ENCODE measurements at regions not wholly inside any gene's neighbourhood (a gene's known extent, or its start where the extent isn't known, plus 50 kb on each side); places are given as distances from the start of the nearest gene placed in this dataset.
"Not testable (repeated sequence)": the region's sequence is repeated elsewhere in the genome, so short reads cannot be mapped to it uniquely, and the experiment has no call there.

GRCh38 chr10:28397229-28397628 lies 94.4 kb upstream of the MPP7 start:
- Histone ChIP-seq H2BK15ac (ENCODE audit: low read depth, poor library complexity, severe bottlenecking) (no peak overlapping the region), H2BK12ac (ENCODE audit: low read length in 2 of 2) (no peak overlapping the region), H4K8ac (ENCODE audit: low read length) (no peak overlapping the region), H3K4ac (ENCODE audit: low read depth in 1 of 2, low read length in 2 of 2) (no peak overlapping the region), H3K79me1 (replicated peaks; ENCODE audit: low read length, poor library complexity, severe bottlenecking) (no peaks in the 10 kb centered on the region), H2AK5ac (ENCODE audit: low read length, severe bottlenecking) (no peak overlapping the region), H3K27ac (ENCODE audit: low read length, poor library complexity, severe bottlenecking) (no peak overlapping the region), H3K18ac (ENCODE audit: low read depth in 1 of 2, low read length in 2 of 2) (no peak overlapping the region), H3K9me3 (ENCODE audit: control insufficient read depth, low read length) (no peaks in the 10 kb centered on the region), H3K4me1 (ENCODE audit: control insufficient read depth, insufficient read depth, low read depth, low read length) (no peaks in the 10 kb centered on the region), H3K9ac (ENCODE audit: low read length) (no peak overlapping the region), H3K4me2 (ENCODE audit: low read length, poor library complexity, severe bottlenecking) (no peak overlapping the region), H2BK120ac (ENCODE audit: low read depth, low read length) (no peak overlapping the region), H2AFZ (ENCODE audit: low read depth, low read length) (no peak overlapping the region), H3K27me3 (ENCODE audit: control insufficient read depth in 1 of 2, insufficient read depth in 1 of 2, low read length in 2 of 2) (peaks cover 2 to 11% of the 10 kb centered on the region in 2 experiments), H3K4me3 (ENCODE audit: insufficient read depth in 1 of 2, low read depth in 1 of 2, low read length in 2 of 2) (no peak overlapping the region), H3K23ac (ENCODE audit: low read length in 2 of 2) (no peak overlapping the region), H4K91ac (ENCODE audit: low read length) (no peak overlapping the region), H3K14ac (ENCODE audit: low read length in 2 of 2) (no peak overlapping the region), H2BK5ac (ENCODE audit: low read depth, low read length, poor library complexity, severe bottlenecking) (no peak overlapping the region), H3K36me3 (ENCODE audit: control insufficient read depth in 1 of 2, insufficient read depth in 2 of 2, low read depth in 1 of 2, low read length in 2 of 2) (no peaks in the 10 kb centered on the region)
- no peak for DNase-seq
- 86% methylated on average over 6 of the region's 6 CpGs for WGBS

GRCh38 chr10:28400176-28400575 lies 97.3 kb upstream of the MPP7 start:
- no peaks in the 10 kb centered on the region for H3K4me1 ChIP-seq (ENCODE audit: control insufficient read depth, insufficient read depth, low read depth, low read length)
- H2BK12ac ChIP-seq (ENCODE audit: low read length in 2 of 2): no peak overlapping the region
- H4K91ac ChIP-seq (ENCODE audit: low read length): no peak overlapping the region
- H3K9me3 ChIP-seq (ENCODE audit: control insufficient read depth, low read length): no peaks in the 10 kb centered on the region
- H3K27me3 ChIP-seq (ENCODE audit: control insufficient read depth in 1 of 2, insufficient read depth in 1 of 2, low read length in 2 of 2): peaks cover 3 to 11% of the 10 kb centered on the region in 2 experiments
- no peak overlapping the region for H3K18ac ChIP-seq (ENCODE audit: low read depth in 1 of 2, low read length in 2 of 2)
- no peak overlapping the region for H3K4me2 ChIP-seq (ENCODE audit: low read length, poor library complexity, severe bottlenecking)
- H2BK15ac ChIP-seq (ENCODE audit: low read depth, poor library complexity, severe bottlenecking): no peak overlapping the region
- H3K9ac ChIP-seq (ENCODE audit: low read length): no peak overlapping the region
- H3K79me1 ChIP-seq (replicated peaks; ENCODE audit: low read length, poor library complexity, severe bottlenecking): no peaks in the 10 kb centered on the region
- no peak overlapping the region for H2AFZ ChIP-seq (ENCODE audit: low read depth, low read length)
- 87% methylated on average over 4 of the region's 9 CpGs for WGBS
- H3K14ac ChIP-seq (ENCODE audit: low read length in 2 of 2): no peak overlapping the region
- no peak overlapping the region for H2BK120ac ChIP-seq (ENCODE audit: low read depth, low read length)
- no peak overlapping the region for H2AK5ac ChIP-seq (ENCODE audit: low read length, severe bottlenecking)
- H4K8ac ChIP-seq (ENCODE audit: low read length): no peak overlapping the region
- H2BK5ac ChIP-seq (ENCODE audit: low read depth, low read length, poor library complexity, severe bottlenecking): no peak overlapping the region
- no peak overlapping the region for H3K4me3 ChIP-seq (ENCODE audit: insufficient read depth in 1 of 2, low read depth in 1 of 2, low read length in 2 of 2)
- no peak overlapping the region for H3K27ac ChIP-seq (ENCODE audit: low read length, poor library complexity, severe bottlenecking)
- no peak for DNase-seq
- no peak overlapping the region for H3K4ac ChIP-seq (ENCODE audit: low read depth in 1 of 2, low read length in 2 of 2)
- no peak overlapping the region for H3K23ac ChIP-seq (ENCODE audit: low read length in 2 of 2)
- H3K36me3 ChIP-seq (ENCODE audit: control insufficient read depth in 1 of 2, insufficient read depth in 2 of 2, low read depth in 1 of 2, low read length in 2 of 2): no peaks in the 10 kb centered on the region

- Histone ChIP-seq H3K18ac (ENCODE audit: low read depth in 1 of 2, low read length in 2 of 2) (no peak overlapping the region), H4K91ac (ENCODE audit: low read length) (no peak overlapping the region), H2AFZ (ENCODE audit: low read depth, low read length) (no peak overlapping the region), H2BK5ac (ENCODE audit: low read depth, low read length, poor library complexity, severe bottlenecking) (no peak overlapping the region), H3K4me2 (ENCODE audit: low read length, poor library complexity, severe bottlenecking) (no peak overlapping the region), H2BK15ac (ENCODE audit: low read depth, poor library complexity, severe bottlenecking) (no peak overlapping the region), H3K36me3 (ENCODE audit: control insufficient read depth in 1 of 2, insufficient read depth in 2 of 2, low read depth in 1 of 2, low read length in 2 of 2) (no peaks in the 10 kb centered on the region), H3K4ac (ENCODE audit: low read depth in 1 of 2, low read length in 2 of 2) (no peak overlapping the region), H2BK12ac (ENCODE audit: low read length in 2 of 2) (no peak overlapping the region), H3K27me3 (ENCODE audit: control insufficient read depth in 1 of 2, insufficient read depth in 1 of 2, low read length in 2 of 2) (peaks cover 3 to 11% of the 10 kb centered on the region in 2 experiments), H3K27ac (ENCODE audit: low read length, poor library complexity, severe bottlenecking) (no peak overlapping the region), H3K23ac (ENCODE audit: low read length in 2 of 2) (no peak overlapping the region), H3K4me1 (ENCODE audit: control insufficient read depth, insufficient read depth, low read depth, low read length) (no peaks in the 10 kb centered on the region), H3K9ac (ENCODE audit: low read length) (no peak overlapping the region), H4K8ac (ENCODE audit: low read length) (no peak overlapping the region), H3K14ac (ENCODE audit: low read length in 2 of 2) (no peak overlapping the region), H3K9me3 (ENCODE audit: control insufficient read depth, low read length) (no peaks in the 10 kb centered on the region), H2AK5ac (ENCODE audit: low read length, severe bottlenecking) (no peak overlapping the region), H2BK120ac (ENCODE audit: low read depth, low read length) (no peak overlapping the region), H3K79me1 (replicated peaks; ENCODE audit: low read length, poor library complexity, severe bottlenecking) (no peaks in the 10 kb centered on the region), H3K4me3 (ENCODE audit: insufficient read depth in 1 of 2, low read depth in 1 of 2, low read length in 2 of 2) (no peak overlapping the region)
- WGBS: 96% methylated on average over 4 of the region's 5 CpGs
- no peak for DNase-seq
Observed at GRCh38 chr10:28400681-28401080, 97.8 kb upstream of the MPP7 start.

- H2BK120ac ChIP-seq (ENCODE audit: low read depth, low read length); H2BK15ac ChIP-seq (ENCODE audit: low read depth, poor library complexity, severe bottlenecking); H3K4me2 ChIP-seq (ENCODE audit: low read length, poor library complexity, severe bottlenecking); H3K23ac ChIP-seq (ENCODE audit: low read length in 2 of 2); H3K4me3 ChIP-seq (ENCODE audit: insufficient read depth in 1 of 2, low read depth in 1 of 2, low read length in 2 of 2); H4K8ac ChIP-seq (ENCODE audit: low read length); H2AFZ ChIP-seq (ENCODE audit: low read depth, low read length); H3K18ac ChIP-seq (ENCODE audit: low read depth in 1 of 2, low read length in 2 of 2); DNase-seq; H3K4ac ChIP-seq (ENCODE audit: low read depth in 1 of 2, low read length in 2 of 2); H2BK12ac ChIP-seq (ENCODE audit: low read length in 2 of 2); H3K9ac ChIP-seq (ENCODE audit: low read length); H3K4me1 ChIP-seq (ENCODE audit: control insufficient read depth, insufficient read depth, low read depth, low read length); H3K27ac ChIP-seq (ENCODE audit: low read length, poor library complexity, severe bottlenecking); H4K91ac ChIP-seq (ENCODE audit: low read length); H2BK5ac ChIP-seq (ENCODE audit: low read depth, low read length, poor library complexity, severe bottlenecking); H3K14ac ChIP-seq (ENCODE audit: low read length in 2 of 2); H2AK5ac ChIP-seq (ENCODE audit: low read length, severe bottlenecking); H3K36me3 ChIP-seq (ENCODE audit: control insufficient read depth in 1 of 2, insufficient read depth in 2 of 2, low read depth in 1 of 2, low read length in 2 of 2); H3K79me1 ChIP-seq (replicated peaks; ENCODE audit: low read length, poor library complexity, severe bottlenecking); H3K9me3 ChIP-seq (ENCODE audit: control insufficient read depth, low read length): not testable (repeated sequence)
- peaks cover 3 to 11% of the 10 kb centered on the region in 2 experiments for H3K27me3 ChIP-seq (ENCODE audit: control insufficient read depth in 1 of 2, insufficient read depth in 1 of 2, low read length in 2 of 2)
- WGBS: 58% methylated on average over 6 of the region's 7 CpGs
Observed at GRCh38 chr10:28402611-28403073, 99.8 kb upstream of the MPP7 start.

Data from mesenchymal stem cell (in vitro differentiated cells and primary cell).